ENCODE measurements at regions not wholly inside any gene's neighbourhood (a gene's known extent, or its start where the extent isn't known, plus 50 kb on each side); places are given as distances from the start of the nearest gene placed in this dataset. TPM values are rescaled to one million over a fixed set of nuclear protein-coding genes. Genes with fewer than 3 reads are reported as not detected.

DNA sequence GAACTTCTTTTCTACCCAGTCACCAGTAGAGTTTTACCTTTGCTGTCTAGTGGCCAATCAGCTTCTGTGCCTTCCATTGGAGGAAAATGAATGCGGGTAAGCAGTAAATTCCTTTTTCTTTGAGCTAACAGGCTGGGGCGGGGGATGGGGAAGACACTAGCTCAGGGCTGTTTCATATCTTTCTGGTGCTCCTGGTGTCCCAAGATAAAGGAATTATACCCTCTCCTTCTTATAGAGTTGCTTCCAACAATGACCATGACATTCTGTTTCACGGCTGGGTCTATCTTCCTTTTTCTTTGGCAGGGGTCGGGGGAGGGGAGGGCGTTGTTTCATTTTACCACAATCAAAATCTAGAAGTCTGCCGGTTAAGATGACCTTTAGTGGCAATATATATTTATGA, 51.2 kb upstream of the RPS23 start:
- H3K27me3 ChIP-seq (ENCODE audit: control insufficient read depth in 1 of 2, insufficient read depth in 2 of 2, low read length in 2 of 2), result no peaks in the 10 kb centered on the region
- no peaks in the 10 kb centered on the region for H3K79me2 ChIP-seq (ENCODE audit: insufficient read depth, low read length)
- intact Hi-C loops (cut with micrococcal nuclease; ENCODE audit: unreplicated experiment), result no loop called here
- DNase-seq (ENCODE audit: low spot score) (no peak), FAIRE-seq (no peak), ATAC-seq (no peak)
- in situ Hi-C loops (cut with HindIII; ENCODE audit: extremely low pct_ligation_motif_present, low pct_unique_long_range_greater_than_20kb), result no loop called here
- 79% methylated on average over 6 of the region's 6 CpGs for WGBS (ENCODE audit: low lambda C conversion rate)
- H3K4me3 ChIP-seq (replicated peaks in 1 of 3; ENCODE audit: insufficient read depth in 1 of 3, low read depth in 2 of 3, low read length in 3 of 3), result no peak overlapping the region
- H3K9me3 ChIP-seq (ENCODE audit: low read length), result no peaks in the 10 kb centered on the region
- no peak overlapping the region for H3K27ac ChIP-seq (ENCODE audit: extremely low read length, insufficient read depth, low read length)
- no peak overlapping the region for H3K9ac ChIP-seq (ENCODE audit: insufficient read depth, low read depth, low read length)
- no TSS peak for BruUV-seq (replicated peaks)
- no peak overlapping the region for H3K4me2 ChIP-seq (ENCODE audit: low read depth, low read length)
- H3K4me1 ChIP-seq (ENCODE audit: insufficient read depth, low read length), result no peaks in the 10 kb centered on the region
- no peak overlapping the region for H2AFZ ChIP-seq (ENCODE audit: low read length)
- ChIA-PET CTCF (ENCODE audit: low intra/inter-chr PET ratio, low total read pairs) (no interaction called here), POLR2A (no interaction called here)
- no peaks in the 10 kb centered on the region for H3K36me3 ChIP-seq (replicated peaks in 1 of 2; ENCODE audit: control insufficient read depth in 1 of 2, insufficient read depth in 2 of 2, low read length in 2 of 2)
- TF ChIP-seq, protein P1, sequence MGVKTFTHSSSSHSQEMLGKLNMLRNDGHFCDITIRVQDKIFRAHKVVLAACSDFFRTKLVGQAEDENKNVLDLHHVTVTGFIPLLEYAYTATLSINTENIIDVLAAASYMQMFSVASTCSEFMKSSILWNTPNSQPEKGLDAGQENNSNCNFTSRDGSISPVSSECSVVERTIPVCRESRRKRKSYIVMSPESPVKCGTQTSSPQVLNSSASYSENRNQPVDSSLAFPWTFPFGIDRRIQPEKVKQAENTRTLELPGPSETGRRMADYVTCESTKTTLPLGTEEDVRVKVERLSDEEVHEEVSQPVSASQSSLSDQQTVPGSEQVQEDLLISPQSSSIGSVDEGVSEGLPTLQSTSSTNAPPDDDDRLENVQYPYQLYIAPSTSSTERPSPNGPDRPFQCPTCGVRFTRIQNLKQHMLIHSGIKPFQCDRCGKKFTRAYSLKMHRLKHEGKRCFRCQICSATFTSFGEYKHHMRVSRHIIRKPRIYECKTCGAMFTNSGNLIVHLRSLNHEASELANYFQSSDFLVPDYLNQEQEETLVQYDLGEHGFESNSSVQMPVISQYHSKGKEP (CRISPR knock-in tag; IDR thresholded peaks at IDR 0.05), result no peak
- TF ChIP-seq GTF3A (CRISPR knock-in tag; conservative IDR thresholded peaks at IDR 0.05), result no peak
- no peaks in the 10 kb centered on the region for H4K20me1 ChIP-seq (ENCODE audit: insufficient read depth, low read length)

Small RNAs in the stretch of these regions (microRNA-seq; reads per million reads assigned to microRNA genes)
- gene MIR3977, result not detected

Data from HepG2 (cell line).